GM12878 (cell line): ENCODE measurements at regions not wholly inside any gene's neighbourhood (a gene's known extent, or its start where the extent isn't known, plus 50 kb on each side); places are given as distances from the start of the nearest gene placed in this dataset.

Source experiments
- EP300 ChIP-seq, 2 experiments: fragments of 150-350 bp in 1 of 2; IDR thresholded peaks; 2 replicates each; pipeline ENCODE4 v1.6.1; 2011 to 2012; ENCODE audit warnings: low read depth in 2 of 2, low read length in 2 of 2, borderline replicate concordance in 1 of 2, improper control_type of control experiment in 1 of 2, inconsistent platforms in 1 of 2; ENCODE audit not compliant: control insufficient read depth in 1 of 2
- MEF2A ChIP-seq: IDR thresholded peaks from 2 replicates; pipeline ENCODE4 v1.6.1; 2011; ENCODE audit warnings: low read depth, mild to moderate bottlenecking, low read length, moderate library complexity; ENCODE audit not compliant: insufficient read depth
- RAD21 ChIP-seq: IDR thresholded peaks from 2 replicates; pipeline ENCODE4 v1.6.1; 2011; ENCODE audit warnings: mild to moderate bottlenecking, low read depth, low read length, moderate library complexity; ENCODE audit not compliant: insufficient read depth
- TCF3 ChIP-seq: IDR thresholded peaks from 2 replicates; pipeline ENCODE4 v1.6.1; 2012; ENCODE audit warnings: low read depth, mild to moderate bottlenecking, low read length, borderline replicate concordance; ENCODE audit not compliant: insufficient read depth
- TF ChIP-seq, protein P1 (sequence below): fragments of 450-650 bp; conservative IDR thresholded peaks from 2 replicates; pipeline ENCODE4 v1.6.1; 2017; ENCODE audit warnings: mild to moderate bottlenecking, moderate library complexity
- TF ChIP-seq, protein P2 (sequence below): fragments of 450-650 bp; IDR thresholded peaks from 2 replicates; pipeline ENCODE4 v1.6.1; 2017; ENCODE audit warnings: antibody characterized with exemption, mild to moderate bottlenecking, moderate library complexity
- TF ChIP-seq, protein P3 (sequence below), 3 experiments: IDR thresholded peaks in 2 of 3; conservative IDR thresholded peaks in 1 of 3; 2 replicates each; pipeline ENCODE4 v1.5.1; 2011; ENCODE audit warnings: low read depth in 3 of 3, low read length in 3 of 3, mild to moderate bottlenecking in 3 of 3, control low read depth in 2 of 3, moderate library complexity in 2 of 3, inconsistent platforms in 1 of 3, mixed read lengths in 1 of 3; ENCODE audit not compliant: control insufficient read depth in 2 of 3, insufficient read depth in 1 of 3; ENCODE audit errors: extremely low read depth in 1 of 3
- TF ChIP-seq, protein P4 (sequence below): IDR thresholded peaks from 2 replicates; pipeline ENCODE4 v1.6.1; 2012; ENCODE audit warnings: low read depth, low read length, improper control_type of control experiment

DNA sequence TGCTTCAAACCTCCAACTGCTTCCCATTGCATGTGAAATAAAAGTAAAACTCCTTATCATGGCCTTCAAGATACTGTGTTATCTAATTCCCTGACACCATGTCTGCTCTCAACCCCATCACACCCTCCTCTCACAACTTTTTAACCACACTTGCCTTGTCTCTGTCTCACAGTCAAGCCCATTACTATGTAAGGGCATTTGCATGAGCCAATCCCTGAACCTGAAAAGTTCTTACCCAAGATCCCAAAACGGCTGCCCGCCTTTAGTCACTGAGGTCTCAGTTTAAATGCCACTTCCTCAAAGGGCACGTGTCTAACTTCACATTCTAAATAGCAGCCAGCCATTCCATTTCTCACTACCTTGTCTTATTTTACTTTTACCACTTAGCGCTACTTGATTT lies 83.1 kb downstream of the SST start:
- TF ChIP-seq, protein P1, sequence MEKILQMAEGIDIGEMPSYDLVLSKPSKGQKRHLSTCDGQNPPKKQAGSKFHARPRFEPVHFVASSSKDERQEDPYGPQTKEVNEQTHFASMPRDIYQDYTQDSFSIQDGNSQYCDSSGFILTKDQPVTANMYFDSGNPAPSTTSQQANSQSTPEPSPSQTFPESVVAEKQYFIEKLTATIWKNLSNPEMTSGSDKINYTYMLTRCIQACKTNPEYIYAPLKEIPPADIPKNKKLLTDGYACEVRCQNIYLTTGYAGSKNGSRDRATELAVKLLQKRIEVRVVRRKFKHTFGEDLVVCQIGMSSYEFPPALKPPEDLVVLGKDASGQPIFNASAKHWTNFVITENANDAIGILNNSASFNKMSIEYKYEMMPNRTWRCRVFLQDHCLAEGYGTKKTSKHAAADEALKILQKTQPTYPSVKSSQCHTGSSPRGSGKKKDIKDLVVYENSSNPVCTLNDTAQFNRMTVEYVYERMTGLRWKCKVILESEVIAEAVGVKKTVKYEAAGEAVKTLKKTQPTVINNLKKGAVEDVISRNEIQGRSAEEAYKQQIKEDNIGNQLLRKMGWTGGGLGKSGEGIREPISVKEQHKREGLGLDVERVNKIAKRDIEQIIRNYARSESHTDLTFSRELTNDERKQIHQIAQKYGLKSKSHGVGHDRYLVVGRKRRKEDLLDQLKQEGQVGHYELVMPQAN: no peak
- TF ChIP-seq, protein P2, sequence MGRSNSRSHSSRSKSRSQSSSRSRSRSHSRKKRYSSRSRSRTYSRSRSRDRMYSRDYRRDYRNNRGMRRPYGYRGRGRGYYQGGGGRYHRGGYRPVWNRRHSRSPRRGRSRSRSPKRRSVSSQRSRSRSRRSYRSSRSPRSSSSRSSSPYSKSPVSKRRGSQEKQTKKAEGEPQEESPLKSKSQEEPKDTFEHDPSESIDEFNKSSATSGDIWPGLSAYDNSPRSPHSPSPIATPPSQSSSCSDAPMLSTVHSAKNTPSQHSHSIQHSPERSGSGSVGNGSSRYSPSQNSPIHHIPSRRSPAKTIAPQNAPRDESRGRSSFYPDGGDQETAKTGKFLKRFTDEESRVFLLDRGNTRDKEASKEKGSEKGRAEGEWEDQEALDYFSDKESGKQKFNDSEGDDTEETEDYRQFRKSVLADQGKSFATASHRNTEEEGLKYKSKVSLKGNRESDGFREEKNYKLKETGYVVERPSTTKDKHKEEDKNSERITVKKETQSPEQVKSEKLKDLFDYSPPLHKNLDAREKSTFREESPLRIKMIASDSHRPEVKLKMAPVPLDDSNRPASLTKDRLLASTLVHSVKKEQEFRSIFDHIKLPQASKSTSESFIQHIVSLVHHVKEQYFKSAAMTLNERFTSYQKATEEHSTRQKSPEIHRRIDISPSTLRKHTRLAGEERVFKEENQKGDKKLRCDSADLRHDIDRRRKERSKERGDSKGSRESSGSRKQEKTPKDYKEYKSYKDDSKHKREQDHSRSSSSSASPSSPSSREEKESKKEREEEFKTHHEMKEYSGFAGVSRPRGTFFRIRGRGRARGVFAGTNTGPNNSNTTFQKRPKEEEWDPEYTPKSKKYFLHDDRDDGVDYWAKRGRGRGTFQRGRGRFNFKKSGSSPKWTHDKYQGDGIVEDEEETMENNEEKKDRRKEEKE: no peak
- no peak for TF ChIP-seq RAD21
- TF ChIP-seq, protein P3, sequence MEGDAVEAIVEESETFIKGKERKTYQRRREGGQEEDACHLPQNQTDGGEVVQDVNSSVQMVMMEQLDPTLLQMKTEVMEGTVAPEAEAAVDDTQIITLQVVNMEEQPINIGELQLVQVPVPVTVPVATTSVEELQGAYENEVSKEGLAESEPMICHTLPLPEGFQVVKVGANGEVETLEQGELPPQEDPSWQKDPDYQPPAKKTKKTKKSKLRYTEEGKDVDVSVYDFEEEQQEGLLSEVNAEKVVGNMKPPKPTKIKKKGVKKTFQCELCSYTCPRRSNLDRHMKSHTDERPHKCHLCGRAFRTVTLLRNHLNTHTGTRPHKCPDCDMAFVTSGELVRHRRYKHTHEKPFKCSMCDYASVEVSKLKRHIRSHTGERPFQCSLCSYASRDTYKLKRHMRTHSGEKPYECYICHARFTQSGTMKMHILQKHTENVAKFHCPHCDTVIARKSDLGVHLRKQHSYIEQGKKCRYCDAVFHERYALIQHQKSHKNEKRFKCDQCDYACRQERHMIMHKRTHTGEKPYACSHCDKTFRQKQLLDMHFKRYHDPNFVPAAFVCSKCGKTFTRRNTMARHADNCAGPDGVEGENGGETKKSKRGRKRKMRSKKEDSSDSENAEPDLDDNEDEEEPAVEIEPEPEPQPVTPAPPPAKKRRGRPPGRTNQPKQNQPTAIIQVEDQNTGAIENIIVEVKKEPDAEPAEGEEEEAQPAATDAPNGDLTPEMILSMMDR (IDR thresholded peaks at IDR 0.05 in 2 of 3, conservative IDR thresholded peaks at IDR 0.05 in 1 of 3; ENCODE audit: control insufficient read depth in 2 of 3, extremely low read depth in 1 of 3, insufficient read depth in 1 of 3, low read depth in 3 of 3, low read length in 3 of 3): no peak
- no peak for TF ChIP-seq MEF2A
- TF ChIP-seq, protein P4, sequence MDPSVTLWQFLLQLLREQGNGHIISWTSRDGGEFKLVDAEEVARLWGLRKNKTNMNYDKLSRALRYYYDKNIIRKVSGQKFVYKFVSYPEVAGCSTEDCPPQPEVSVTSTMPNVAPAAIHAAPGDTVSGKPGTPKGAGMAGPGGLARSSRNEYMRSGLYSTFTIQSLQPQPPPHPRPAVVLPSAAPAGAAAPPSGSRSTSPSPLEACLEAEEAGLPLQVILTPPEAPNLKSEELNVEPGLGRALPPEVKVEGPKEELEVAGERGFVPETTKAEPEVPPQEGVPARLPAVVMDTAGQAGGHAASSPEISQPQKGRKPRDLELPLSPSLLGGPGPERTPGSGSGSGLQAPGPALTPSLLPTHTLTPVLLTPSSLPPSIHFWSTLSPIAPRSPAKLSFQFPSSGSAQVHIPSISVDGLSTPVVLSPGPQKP: no peak
- no peak for TF ChIP-seq TCF3
- TF ChIP-seq EP300 (IDR thresholded peaks at IDR 0.05; ENCODE audit: borderline replicate concordance in 1 of 2, control insufficient read depth in 1 of 2, low read depth in 2 of 2, low read length in 2 of 2): no peak
